ENCODE measurements at regions not wholly inside any gene's neighbourhood (a gene's known extent, or its start where the extent isn't known, plus 50 kb on each side); places are given as distances from the start of the nearest gene placed in this dataset.

GRCh38 chr12:115046805-115047204 lies 362.8 kb upstream of the TBX3 start:
- intact Hi-C loops (cut with micrococcal nuclease), result no loop called here
- H3K4me1 ChIP-seq (replicated peaks in 1 of 2; ENCODE audit: control insufficient read depth in 2 of 2, insufficient read depth in 2 of 2, low read length in 2 of 2), result no peaks in the 10 kb centered on the region
- no peak for ATAC-seq

More at GRCh38 chr12:115046805-115047204, 362.8 kb upstream of the TBX3 start:
- Histone ChIP-seq H3K79me2 (ENCODE audit: control insufficient read depth, insufficient read depth, low read length) (no peaks in the 10 kb centered on the region), H3K4me3 (no peak overlapping the region), H3K27me3 (ENCODE audit: control insufficient read depth in 2 of 2, insufficient read depth in 2 of 2, low read length in 2 of 2) (no peaks in the 10 kb centered on the region), H3K36me3 (ENCODE audit: control insufficient read depth, insufficient read depth, low read length) (no peaks in the 10 kb centered on the region), H3K27ac (ENCODE audit: extremely low read depth, low read depth, low read length) (no peak overlapping the region), H3K9ac (ENCODE audit: insufficient read depth in 1 of 2, low read depth in 2 of 2, low read length in 2 of 2) (no peak overlapping the region), H4K20me1 (replicated peaks; ENCODE audit: control insufficient read depth, insufficient read depth, low read length) (no peaks in the 10 kb centered on the region), H3K9me1 (ENCODE audit: control insufficient read depth, insufficient read depth, low read length) (no peaks in the 10 kb centered on the region), H3K9me3 (replicated peaks; ENCODE audit: control insufficient read depth, insufficient read depth, low read depth, low read length) (no peaks in the 10 kb centered on the region), H2AFZ (ENCODE audit: low read depth, low read length) (no peak overlapping the region), H3K4me2 (ENCODE audit: insufficient read depth, low read length) (no peak overlapping the region)
- TF ChIP-seq ELF4 (CRISPR knock-in tag; IDR thresholded peaks at IDR 0.05), result no peak
- TF ChIP-seq RAD21 (CRISPR knock-in tag; conservative IDR thresholded peaks at IDR 0.05 in 1 of 2, IDR thresholded peaks at IDR 0.05 in 1 of 2), result no peak
- TF ChIP-seq, protein P1, sequence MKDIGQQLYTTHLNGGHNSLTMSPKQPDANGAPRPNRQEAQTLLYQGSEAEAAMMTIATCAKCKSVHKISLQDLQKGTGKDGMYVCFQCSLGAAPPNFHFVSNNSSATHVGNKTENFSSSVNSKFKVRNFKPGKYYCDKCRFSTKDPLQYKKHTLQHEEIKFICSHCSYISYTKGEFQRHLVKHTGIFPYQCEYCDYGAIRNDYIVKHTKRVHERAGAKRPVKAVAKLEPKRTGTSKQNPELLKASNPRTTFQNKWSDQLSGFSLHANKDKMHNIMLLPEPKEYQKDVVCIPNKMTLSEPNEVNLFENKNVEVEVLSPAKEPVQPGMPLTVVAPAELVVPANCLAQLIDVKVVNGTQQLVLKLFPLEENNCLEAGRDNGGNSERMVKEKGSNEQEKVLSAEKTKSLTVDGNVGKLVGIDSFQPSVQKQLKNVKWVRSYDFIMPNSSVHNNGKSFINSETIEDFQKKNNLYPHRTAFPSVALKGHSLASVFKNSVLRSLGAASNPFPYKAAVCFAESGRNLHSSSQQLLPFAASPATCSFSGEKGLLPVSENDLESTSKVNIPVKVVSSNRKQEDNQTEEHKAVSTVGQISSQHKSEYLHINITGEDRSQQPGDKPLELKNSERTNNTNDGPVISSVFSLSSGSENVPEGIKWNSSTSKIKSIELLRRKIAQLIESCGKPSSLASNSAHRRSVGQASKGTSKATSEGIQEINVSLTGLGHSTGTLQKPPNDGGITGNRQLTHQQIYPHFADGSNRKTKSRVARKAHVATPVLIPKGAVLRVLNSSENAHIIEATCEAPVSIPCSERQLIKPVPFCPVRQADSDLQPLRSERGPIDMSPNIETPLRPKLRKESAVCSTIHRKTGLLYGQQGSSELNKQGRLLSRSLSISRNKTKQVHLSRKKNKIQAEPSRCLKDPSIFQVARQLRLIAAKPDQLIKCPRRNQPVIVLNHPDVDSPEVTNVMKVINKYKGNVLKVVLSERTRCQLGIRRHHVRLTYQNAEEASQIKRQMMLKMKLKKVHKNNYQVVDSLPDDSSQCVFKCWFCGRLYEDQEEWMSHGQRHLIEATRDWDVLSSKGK (CRISPR knock-in tag; IDR thresholded peaks at IDR 0.05), result no peak
- TF ChIP-seq SPI1 (IDR thresholded peaks at IDR 0.05; ENCODE audit: borderline replicate concordance, low read depth, low read length), result peak; percentile 32; the same call in 1 of the 2 replicates
- TF ChIP-seq KDM5B (IDR thresholded peaks at IDR 0.05; ENCODE audit: insufficient replicate concordance, low read depth, low read length), result no peak
- no peak for TF ChIP-seq IRF9 (tag; IDR thresholded peaks at IDR 0.05)
- TF ChIP-seq, protein P2, sequence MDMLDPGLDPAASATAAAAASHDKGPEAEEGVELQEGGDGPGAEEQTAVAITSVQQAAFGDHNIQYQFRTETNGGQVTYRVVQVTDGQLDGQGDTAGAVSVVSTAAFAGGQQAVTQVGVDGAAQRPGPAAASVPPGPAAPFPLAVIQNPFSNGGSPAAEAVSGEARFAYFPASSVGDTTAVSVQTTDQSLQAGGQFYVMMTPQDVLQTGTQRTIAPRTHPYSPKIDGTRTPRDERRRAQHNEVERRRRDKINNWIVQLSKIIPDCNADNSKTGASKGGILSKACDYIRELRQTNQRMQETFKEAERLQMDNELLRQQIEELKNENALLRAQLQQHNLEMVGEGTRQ (CRISPR knock-in tag; IDR thresholded peaks at IDR 0.05), result peak; percentile 69
- DNase-seq (ENCODE audit: extremely low read depth in 1 of 4, low spot score in 3 of 4) (peak in 2 of 4 experiments; percentile 11 to 13), FAIRE-seq (no peak)
- ChIA-PET CTCF (ENCODE audit: low intra/inter-chr PET ratio) (no interaction called here), POLR2A (no interaction called here)
- in situ Hi-C loops (cut with MboI), result no loop called here
- WGBS (ENCODE audit: insufficient coverage, low coverage, missing lambda C conversion rate), result 0% methylated on average over 1 of the region's 1 CpG
- BruUV-seq (replicated peaks), result no TSS peak

Data from K562 (cell line).